Liver (tissue), 7 donors: ENCODE measurements at regions not wholly inside any gene's neighbourhood (a gene's known extent, or its start where the extent isn't known, plus 50 kb on each side); places are given as distances from the start of the nearest gene placed in this dataset.

Experiments
- DNase-seq: peaks from one replicate; pipeline ENCODE4 v3.0.0-alpha.2; 2017; ENCODE audit warnings: low spot score
- H3K27ac ChIP-seq, 2 donors: one replicate each; pipeline ENCODE4 v1.7.0; 2013; ENCODE audit warnings: inconsistent platforms in 2 of 2, low read length in 2 of 2, control low read depth in 1 of 2, low read depth in 1 of 2, mild to moderate bottlenecking in 1 of 2
- H3K27me3 ChIP-seq, 4 donors: one replicate each; pipeline versions ENCODE4 v1.6.1 to v1.7.0; 2013; ENCODE audit warnings: low read length in 3 of 4, inconsistent platforms in 1 of 4, mild to moderate bottlenecking in 1 of 4, moderate library complexity in 1 of 4; ENCODE audit not compliant: control insufficient read depth in 4 of 4, insufficient read depth in 4 of 4
- H3K36me3 ChIP-seq, 4 donors: one replicate each; pipeline versions ENCODE4 v1.6.1 to v1.7.0; 2013; ENCODE audit warnings: low read length in 3 of 4, mild to moderate bottlenecking in 3 of 4, low read depth in 1 of 4, moderate library complexity in 1 of 4; ENCODE audit not compliant: control insufficient read depth in 4 of 4, insufficient read depth in 3 of 4
- H3K4me1 ChIP-seq, 4 donors: one replicate each; pipeline versions ENCODE4 v1.6.1 to v1.7.0; 2013; ENCODE audit warnings: low read length in 3 of 4, mild to moderate bottlenecking in 3 of 4, moderate library complexity in 1 of 4; ENCODE audit not compliant: control insufficient read depth in 4 of 4, insufficient read depth in 4 of 4
- H3K4me3 ChIP-seq, 3 donors: one replicate each; pipeline versions ENCODE4 v1.6.1 to v1.7.0; 2013; ENCODE audit warnings: low read length in 3 of 3, control low read depth in 1 of 3, low read depth in 1 of 3, mild to moderate bottlenecking in 1 of 3
- H3K9ac ChIP-seq, 2 donors: one replicate each; pipeline ENCODE4 v1.7.0; 2013; ENCODE audit warnings: low read length in 2 of 2, mild to moderate bottlenecking in 2 of 2, moderate library complexity in 2 of 2, control low read depth in 1 of 2, low read depth in 1 of 2
- H3K9me3 ChIP-seq, 4 donors: one replicate each; pipeline versions ENCODE4 v1.6.1 to v1.7.0; 2013; ENCODE audit warnings: low read length in 3 of 4; ENCODE audit not compliant: control insufficient read depth in 4 of 4
- ATF3 ChIP-seq: IDR thresholded peaks from 2 replicates; pipeline ENCODE4 v1.6.1; 2016; ENCODE audit warnings: antibody characterized with exemption
- EGR1 ChIP-seq, 2 donors: IDR thresholded peaks; 2 replicates each; pipeline ENCODE4 v1.6.1; 2016 to 2018; ENCODE audit warnings: antibody characterized with exemption in 2 of 2, low read depth in 2 of 2
- FOXA1 ChIP-seq: IDR thresholded peaks from 2 replicates; pipeline ENCODE4 v1.6.1; 2016; ENCODE audit warnings: antibody characterized with exemption
- FOXA2 ChIP-seq: IDR thresholded peaks from 2 replicates; pipeline ENCODE4 v1.6.1; 2016; ENCODE audit warnings: antibody characterized with exemption
- GABPA ChIP-seq, 2 donors: IDR thresholded peaks in 1 of 2; conservative IDR thresholded peaks in 1 of 2; 2 replicates each; pipeline ENCODE4 v1.6.1; 2016; ENCODE audit warnings: antibody characterized with exemption in 2 of 2, mild to moderate bottlenecking in 1 of 2, moderate library complexity in 1 of 2
- HNF4A ChIP-seq, 2 donors: conservative IDR thresholded peaks; 2 replicates each; pipeline ENCODE4 v1.6.1; 2016; ENCODE audit warnings: antibody characterized with exemption in 2 of 2, mild to moderate bottlenecking in 2 of 2
- JUND ChIP-seq, 2 donors: IDR thresholded peaks; 2 replicates each; pipeline ENCODE4 v1.6.1; 2016; ENCODE audit warnings: antibody characterized with exemption in 2 of 2
- NR2F2 ChIP-seq: IDR thresholded peaks from 2 replicates; pipeline ENCODE4 v1.6.1; 2016; ENCODE audit warnings: antibody characterized with exemption
- RAD21 ChIP-seq, 2 donors: IDR thresholded peaks; 2 replicates each; pipeline ENCODE4 v1.6.1; 2016; ENCODE audit warnings: antibody characterized with exemption in 2 of 2, mild to moderate bottlenecking in 2 of 2
- REST ChIP-seq: IDR thresholded peaks from 2 replicates; pipeline ENCODE4 v1.6.1; 2016; ENCODE audit warnings: antibody characterized with exemption, mild to moderate bottlenecking
- RXRA ChIP-seq, 2 donors: IDR thresholded peaks; 2 replicates each; pipeline ENCODE4 v1.6.1; 2017 to 2018; ENCODE audit warnings: antibody characterized with exemption in 2 of 2, mild to moderate bottlenecking in 1 of 2
- SP1 ChIP-seq: IDR thresholded peaks from 2 replicates; pipeline ENCODE4 v1.6.1; 2018; ENCODE audit warnings: antibody characterized with exemption, mild to moderate bottlenecking
- YY1 ChIP-seq: IDR thresholded peaks from 2 replicates; pipeline ENCODE4 v1.6.1; 2016; ENCODE audit warnings: antibody characterized with exemption, mild to moderate bottlenecking
- WGBS: extraction: QIAGEN DNeasy Blood & Tissue Kit; methylation state at CpG from one replicate; pipeline ENCODE4 v1.1.7; 2013; 5-methylcytosine and 5-hydroxymethylcytosine counted together
- donor health status: healthy.
- donor health status: healthy.
- donor health status: healthy.
- donor health status: healthy.

- H3K27me3 ChIP-seq = peaks cover 0 to 9% (median 2%) of the 10 kb centered on the region in 4 donors
- H3K27ac ChIP-seq = no peak overlapping the region
- no peak overlapping the region for H3K4me3 ChIP-seq
- H3K9ac ChIP-seq = no peak overlapping the region
- 69% methylated on average over 6 of the region's 6 CpGs for WGBS
- TF ChIP-seq EGR1 (IDR thresholded peaks at IDR 0.05; ENCODE audit: low read depth in 2 of 2) = no peak
- no peaks in the 10 kb centered on the region for H3K9me3 ChIP-seq
- H3K4me1 ChIP-seq = no peaks in the 10 kb centered on the region
- DNase-seq = no peak
- H3K36me3 ChIP-seq = no peaks in the 10 kb centered on the region
Observed at GRCh38 chr15:96959501-96959900, 629.0 kb downstream of the NR2F2 start.

GRCh38 chr15:96960711-96961480 is 630.4 kb downstream of the NR2F2 start:
- no peak for DNase-seq
- Histone ChIP-seq H3K4me3 (no peak overlapping the region), H3K36me3 (no peaks in the 10 kb centered on the region), H3K9ac (no peak overlapping the region), H3K4me1 (no peaks in the 10 kb centered on the region), H3K9me3 (no peaks in the 10 kb centered on the region), H3K27me3 (peaks cover 0 to 9% (median 2%) of the 10 kb centered on the region in 4 donors), H3K27ac (no peak overlapping the region)
- WGBS = 70% methylated on average over 4 of the region's 4 CpGs
- TF ChIP-seq HNF4A (conservative IDR thresholded peaks at IDR 0.05) = no peak
- no peak for TF ChIP-seq EGR1 (IDR thresholded peaks at IDR 0.05; ENCODE audit: low read depth in 2 of 2)
- no peak for TF ChIP-seq JUND (IDR thresholded peaks at IDR 0.05)
- no peak for TF ChIP-seq GABPA (IDR thresholded peaks at IDR 0.05 in 1 of 2, conservative IDR thresholded peaks at IDR 0.05 in 1 of 2)
- TF ChIP-seq SP1 = no peak
- TF ChIP-seq RXRA (IDR thresholded peaks at IDR 0.05) = no peak
- TF ChIP-seq FOXA2 = no peak
- TF ChIP-seq NR2F2 = no peak
- TF ChIP-seq YY1 = no peak
- no peak for TF ChIP-seq ATF3
- TF ChIP-seq FOXA1 = no peak
- TF ChIP-seq RAD21 (IDR thresholded peaks at IDR 0.05) = no peak

GRCh38 chr15:96966554-96966953 is 636.1 kb downstream of the NR2F2 start:
- H3K9me3 ChIP-seq = no peaks in the 10 kb centered on the region
- no peak for DNase-seq
- H3K9ac ChIP-seq = no peak overlapping the region
- H3K27me3 ChIP-seq = no peaks in the 10 kb centered on the region
- TF ChIP-seq REST (no peak), GABPA (IDR thresholded peaks at IDR 0.05 in 1 of 2, conservative IDR thresholded peaks at IDR 0.05 in 1 of 2) (no peak), NR2F2 (no peak), ATF3 (no peak), SP1 (no peak)
- 71% methylated on average over 3 of the region's 3 CpGs for WGBS
- no peak overlapping the region for H3K4me3 ChIP-seq
- no peaks in the 10 kb centered on the region for H3K4me1 ChIP-seq
- no peak overlapping the region for H3K27ac ChIP-seq
- H3K36me3 ChIP-seq = no peaks in the 10 kb centered on the region
